Left ventricle myocardium superior (tissue), 1 donor: ENCODE measurements at regions not wholly inside any gene's neighbourhood (a gene's known extent, or its start where the extent isn't known, plus 50 kb on each side); places are given as distances from the start of the nearest gene placed in this dataset.
A peak's percentile ranks its signal among the peaks of the same experiment; 100 is the strongest.
"Not testable (repeated sequence)": the region's sequence is repeated elsewhere in the genome, so short reads cannot be mapped to it uniquely, and the experiment has no call there.

Source experiments
- ATAC-seq: fragments of 200-7000 bp; cut with Tn5 transposase; one replicate; pipeline ENCODE4 v1.9.1; 2020; ENCODE audit warnings: mild to moderate bottlenecking, moderate library complexity
- DNase-seq: peaks from one replicate; pipeline ENCODE4 v3.0.0-alpha.2; 2020
- intact Hi-C: fragments of 100-400 bp; cut with micrococcal nuclease; formaldehyde crosslinking; loops from one replicate; pipeline ENCODE4 v1.11.0; 2022
- donor health status: DM: no; HTN: yes; CAD: no; lungs with severe emphysema.

DNA sequence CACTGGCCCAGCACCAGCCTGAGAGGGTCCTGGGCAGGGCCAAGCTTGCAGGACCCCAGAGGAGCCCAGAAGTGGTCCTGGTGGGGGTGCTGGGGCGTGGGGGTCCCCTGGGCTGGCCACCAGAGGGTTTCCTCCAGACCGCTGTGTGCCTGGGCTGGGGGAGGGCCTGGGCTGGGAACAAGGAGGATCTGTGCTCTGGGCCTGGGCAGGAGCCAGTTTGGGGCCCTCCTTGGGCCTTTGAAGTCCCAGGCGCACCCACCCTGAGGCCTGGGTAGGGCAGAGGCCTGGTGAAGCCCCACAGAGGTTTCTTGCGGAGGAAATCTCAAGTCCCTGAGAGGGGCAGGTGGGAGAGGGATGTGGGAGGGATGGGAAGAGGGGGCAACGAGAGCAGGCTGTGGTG, 63.4 kb upstream of the GPC1 start:
- no peak for ATAC-seq
- DNase-seq: no peak
- intact Hi-C loops: no loop called here

DNA sequence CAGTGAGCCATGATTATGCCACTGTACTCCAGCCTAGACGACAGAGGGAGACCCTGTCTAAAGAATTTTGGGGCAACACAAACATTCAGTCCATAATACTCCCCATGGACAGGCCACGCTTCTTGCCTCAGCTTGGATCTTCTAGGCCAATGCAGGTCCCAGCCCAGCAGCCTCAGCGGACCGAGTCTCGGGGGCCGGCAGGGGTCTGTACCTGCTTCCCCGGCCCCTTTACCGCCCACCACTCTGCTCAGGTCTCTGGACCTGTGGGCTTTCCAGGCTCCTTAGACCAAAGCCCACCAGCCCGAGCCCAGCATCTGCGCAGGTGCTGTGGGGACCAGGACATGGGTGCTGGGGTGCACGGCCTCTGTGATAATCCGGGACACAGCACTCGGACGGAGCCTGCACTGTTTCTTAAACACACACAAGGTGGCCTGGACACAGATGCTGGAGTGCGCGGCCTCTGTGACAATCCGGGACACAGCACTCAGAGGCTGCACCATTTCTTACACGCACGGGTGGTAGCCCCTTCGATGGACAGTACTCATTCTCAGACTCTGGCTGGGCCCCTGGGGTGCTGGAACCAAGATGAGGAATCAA, 62.1 kb upstream of the GPC1 start:
- ATAC-seq: no peak
- intact Hi-C loops: no loop called here
- DNase-seq: no peak

DNA sequence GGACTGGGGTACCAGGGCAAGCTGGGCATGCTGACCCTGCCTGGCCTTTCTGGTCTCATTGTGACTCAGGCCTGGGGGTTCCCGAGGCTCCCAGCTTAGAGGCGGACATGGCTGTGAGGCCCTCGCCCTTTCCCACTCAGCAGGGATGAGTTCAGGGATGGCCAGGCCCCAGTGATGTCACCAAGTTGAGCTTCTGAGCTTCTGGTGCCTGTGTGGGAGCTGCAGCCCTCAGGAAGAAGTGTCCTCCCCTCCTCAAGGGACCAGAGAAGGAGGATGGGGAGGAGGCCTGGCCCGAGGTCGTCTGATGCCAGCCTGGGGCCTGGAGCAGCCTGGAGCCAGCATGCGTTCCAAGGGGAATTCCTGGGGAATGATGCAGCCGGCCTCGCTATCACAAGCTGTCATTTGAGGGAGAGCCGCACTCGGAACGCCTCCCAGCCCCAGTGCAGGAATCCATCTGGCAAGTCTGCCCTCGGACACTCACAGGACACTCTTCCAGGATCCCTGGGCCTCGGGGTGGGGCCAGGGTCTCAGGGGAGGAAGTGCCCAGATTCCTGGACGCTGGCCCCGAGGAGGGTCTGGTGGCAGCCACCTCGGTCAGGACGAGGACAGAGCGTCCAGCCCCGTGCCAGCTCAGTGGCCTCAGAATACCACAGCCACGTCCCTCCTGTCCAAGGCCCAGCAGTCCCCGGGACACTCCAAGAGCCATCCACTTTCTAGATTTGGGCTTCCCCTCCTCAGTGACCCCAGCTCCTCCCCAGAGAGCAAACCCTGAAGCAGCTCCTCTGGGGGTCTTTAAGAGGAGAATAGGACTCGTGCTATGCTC, 61.2 kb upstream of the GPC1 start:
- intact Hi-C loops: no loop called here
- ATAC-seq (peak; percentile 72), DNase-seq (peak; percentile 83)

DNA sequence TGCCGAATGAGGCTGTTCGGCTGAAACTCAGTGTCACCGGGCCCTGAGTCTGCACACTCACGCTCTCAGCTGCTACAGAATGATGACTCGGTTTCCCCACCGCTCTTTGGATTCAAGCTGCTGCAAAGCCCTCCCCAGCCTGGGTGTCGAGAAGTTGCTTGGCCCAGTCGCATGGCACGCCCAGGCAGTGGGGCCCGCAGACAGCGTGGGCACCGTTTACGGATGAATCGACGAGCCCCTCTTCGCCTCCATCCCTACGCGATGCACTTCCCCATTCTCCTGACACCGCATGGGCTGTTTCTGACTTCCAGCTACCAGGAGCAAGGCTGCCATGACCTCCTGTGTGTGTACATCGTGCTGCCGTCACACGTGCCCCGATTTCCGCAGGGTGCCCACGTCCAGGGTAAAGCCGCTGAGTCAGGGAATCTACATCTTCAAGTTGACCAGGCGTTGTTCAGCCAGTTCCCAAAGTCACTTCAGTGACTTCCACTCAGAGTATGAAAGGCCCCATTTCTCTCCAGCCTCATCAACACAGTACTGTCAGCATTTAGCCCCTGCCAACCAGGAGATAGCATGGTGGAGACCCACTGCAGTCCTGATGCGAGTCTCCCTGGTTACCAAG, 60.3 kb upstream of the GPC1 start:
- DNase-seq: no peak
- intact Hi-C loops: no loop called here
- no peak for ATAC-seq

DNA sequence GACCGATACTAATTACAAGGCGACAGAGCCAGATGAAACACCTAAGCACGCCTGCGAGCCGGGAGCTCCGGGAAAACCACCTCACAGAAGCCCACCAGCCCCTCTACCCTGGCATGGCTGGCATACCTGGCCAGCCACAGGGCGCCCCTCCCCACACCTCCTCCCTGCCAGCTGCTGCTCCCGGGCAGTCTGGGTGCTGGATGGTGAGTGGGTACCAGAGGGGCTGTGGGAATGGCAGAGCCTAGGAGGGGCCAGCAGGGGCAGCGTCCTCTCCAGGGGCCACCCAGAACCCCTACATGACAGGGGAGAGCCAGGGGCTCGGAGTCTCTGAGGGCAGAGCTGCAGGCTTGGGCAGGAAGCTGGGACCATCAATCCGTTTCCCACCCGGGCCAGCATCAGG, 58.7 kb upstream of the GPC1 start:
- ATAC-seq (no peak), DNase-seq (no peak)
- intact Hi-C loops: no loop called here

DNA sequence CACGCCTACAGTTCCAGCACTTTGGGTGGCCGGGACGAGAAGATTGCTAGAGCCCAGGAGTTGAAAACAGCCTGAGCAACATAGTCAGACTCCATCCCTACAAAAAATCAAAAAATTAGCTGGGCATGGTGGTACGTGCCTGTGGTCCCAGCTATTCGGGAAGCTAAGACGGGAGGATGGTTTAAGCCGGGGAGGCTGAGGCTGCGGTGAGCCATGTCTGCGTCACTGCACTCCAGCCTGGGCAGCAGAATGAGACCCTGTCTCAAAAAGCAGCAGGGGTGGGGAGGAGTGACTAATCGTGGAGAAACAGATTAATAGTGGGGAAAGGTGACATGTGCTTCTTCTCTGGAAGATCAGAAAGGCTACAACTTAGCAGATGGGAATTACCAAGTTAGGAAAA, 58.1 kb upstream of the GPC1 start:
- ATAC-seq (no peak), DNase-seq (no peak)
- intact Hi-C loops: no loop called here

DNA sequence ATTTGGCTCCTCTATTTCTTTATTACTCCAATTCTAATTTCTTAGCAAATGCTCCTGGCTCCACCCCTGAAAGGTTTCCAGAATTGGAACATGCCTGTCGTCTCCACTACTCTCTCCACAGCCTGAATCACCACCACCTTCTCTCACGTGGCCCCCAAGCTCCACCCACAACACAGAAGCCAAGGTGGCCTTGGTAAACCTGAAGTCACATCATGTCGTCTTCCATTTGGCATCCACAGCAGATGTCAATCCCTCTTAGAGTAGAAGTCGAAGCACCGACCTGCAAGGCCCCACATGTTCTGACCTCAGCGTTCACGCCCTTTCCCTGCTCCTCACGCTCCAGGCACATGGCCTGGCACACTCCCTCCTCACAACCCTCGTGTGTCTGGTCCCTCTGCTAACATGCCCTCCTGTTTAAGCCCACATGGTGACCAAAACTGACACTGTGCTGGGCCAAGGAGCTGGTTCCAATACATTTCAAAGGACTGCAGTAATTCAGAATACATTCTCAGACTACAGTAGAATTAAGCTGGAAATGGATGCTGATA, 56.3 kb upstream of the GPC1 start:
- intact Hi-C loops: no loop called here
- no peak for ATAC-seq
- DNase-seq: no peak

DNA sequence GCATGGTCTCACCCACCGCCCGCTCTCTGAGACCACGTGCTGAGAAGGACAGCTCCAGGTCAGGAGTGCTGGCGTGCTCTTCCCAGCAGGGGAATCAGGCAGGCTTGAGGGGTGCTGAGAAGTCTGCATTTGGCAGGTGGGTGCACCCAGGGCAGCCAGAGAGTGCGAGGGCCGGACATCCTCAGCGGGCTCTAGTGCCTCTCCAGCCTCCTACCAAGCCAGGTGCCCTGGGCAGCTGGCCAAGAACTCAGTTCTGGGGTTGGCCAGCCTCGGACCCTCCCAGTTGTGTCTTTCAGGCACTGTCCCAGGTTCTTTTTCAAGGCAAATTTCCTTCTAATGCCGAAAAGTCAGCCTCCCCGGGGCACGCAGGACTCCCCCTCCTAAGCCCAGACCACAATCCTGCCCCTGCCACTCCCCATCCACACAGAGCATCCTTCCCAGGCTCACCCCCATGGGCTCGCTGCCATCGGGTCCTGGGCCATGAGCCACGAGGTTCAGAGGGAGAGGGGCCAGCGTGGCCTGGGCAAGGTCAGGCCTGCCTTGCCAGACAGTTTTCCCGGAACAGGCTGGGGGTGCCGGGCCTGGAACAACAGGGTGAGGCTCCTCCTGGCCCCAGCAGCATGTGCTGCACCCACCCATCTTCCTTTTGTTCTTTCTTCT, 52.2 kb upstream of the GPC1 start:
- ATAC-seq (peak; percentile 46), DNase-seq (peak; percentile 34)
- intact Hi-C loops: no loop called here

DNA sequence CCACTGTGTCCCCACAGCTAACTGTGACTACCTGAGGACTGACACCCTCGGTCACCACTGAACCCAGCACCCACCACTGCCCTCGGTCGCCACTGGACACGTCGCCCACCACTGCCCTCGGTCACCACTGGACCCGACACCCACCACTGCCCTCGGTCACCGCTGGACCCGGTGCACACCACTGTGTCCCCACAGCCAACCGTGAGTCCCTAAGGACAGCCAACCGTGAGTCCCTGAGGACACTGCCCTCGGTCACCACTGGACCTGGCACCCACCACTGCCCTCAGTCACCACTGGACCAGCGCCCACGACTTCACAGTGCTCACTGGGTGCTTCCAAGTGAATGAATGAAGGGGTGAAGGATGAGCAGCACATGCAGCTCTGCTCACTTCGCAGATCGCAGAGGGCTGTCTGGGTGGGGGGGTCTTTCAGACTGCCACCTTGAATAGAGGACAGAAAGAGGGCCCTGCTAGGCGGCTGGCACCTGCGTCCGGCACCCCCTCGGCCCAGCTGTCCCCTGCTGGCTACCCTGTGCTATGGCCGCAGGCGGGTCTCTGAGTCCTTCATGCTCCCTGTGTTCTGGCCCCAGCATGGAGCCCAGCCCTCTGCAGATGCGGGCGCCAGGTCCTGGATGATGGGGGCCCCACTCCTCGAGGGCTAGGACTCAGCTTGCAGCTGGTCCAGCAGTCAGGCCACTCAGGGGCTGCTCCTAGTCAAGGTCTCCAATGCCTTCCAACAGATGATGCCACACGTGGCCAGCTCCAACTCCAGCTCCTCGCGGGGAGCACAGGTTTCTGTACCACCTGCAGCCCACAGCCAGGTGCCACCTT, 51.4 kb upstream of the GPC1 start:
- ATAC-seq (no peak), DNase-seq (peak; percentile 25)
- intact Hi-C loops: no loop called here

DNA sequence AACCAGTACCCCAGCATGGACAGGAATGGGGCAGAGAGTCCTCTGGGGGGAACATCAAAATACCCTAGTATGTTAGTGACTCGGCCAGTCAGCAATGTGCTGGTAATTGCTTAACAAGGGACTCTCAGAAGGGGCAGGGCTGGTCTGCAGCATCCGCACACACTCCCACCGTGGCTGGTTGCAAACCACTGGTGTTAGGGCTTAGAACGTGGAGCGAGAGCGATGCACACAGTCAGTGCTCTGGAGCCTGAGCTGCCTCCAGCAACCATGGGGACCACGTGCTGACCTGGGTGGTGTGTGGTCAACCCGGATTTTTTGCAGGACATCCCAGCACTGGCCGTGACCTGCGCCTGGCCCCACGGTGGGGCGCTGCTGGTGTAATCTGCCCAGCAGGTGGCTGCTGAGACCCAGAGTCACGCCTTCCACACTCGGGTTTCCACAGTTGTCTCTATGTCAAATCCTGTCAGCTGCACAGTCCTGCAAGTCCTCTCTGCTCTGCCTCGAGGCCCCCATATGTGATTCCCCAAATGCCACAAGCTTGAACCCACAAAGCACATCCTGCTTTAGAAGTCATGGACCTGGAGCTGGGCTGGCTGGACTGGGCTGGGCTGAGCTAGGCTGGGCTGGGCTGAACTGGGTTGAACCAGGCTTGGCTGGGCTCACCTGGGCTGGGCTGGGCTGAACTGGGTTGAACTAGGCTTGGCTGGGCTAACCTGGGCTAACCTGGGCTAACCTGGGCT, 50.6 kb upstream of the GPC1 start:
- intact Hi-C loops: no loop called here
- ATAC-seq (no peak), DNase-seq (peak; percentile 12)

DNA sequence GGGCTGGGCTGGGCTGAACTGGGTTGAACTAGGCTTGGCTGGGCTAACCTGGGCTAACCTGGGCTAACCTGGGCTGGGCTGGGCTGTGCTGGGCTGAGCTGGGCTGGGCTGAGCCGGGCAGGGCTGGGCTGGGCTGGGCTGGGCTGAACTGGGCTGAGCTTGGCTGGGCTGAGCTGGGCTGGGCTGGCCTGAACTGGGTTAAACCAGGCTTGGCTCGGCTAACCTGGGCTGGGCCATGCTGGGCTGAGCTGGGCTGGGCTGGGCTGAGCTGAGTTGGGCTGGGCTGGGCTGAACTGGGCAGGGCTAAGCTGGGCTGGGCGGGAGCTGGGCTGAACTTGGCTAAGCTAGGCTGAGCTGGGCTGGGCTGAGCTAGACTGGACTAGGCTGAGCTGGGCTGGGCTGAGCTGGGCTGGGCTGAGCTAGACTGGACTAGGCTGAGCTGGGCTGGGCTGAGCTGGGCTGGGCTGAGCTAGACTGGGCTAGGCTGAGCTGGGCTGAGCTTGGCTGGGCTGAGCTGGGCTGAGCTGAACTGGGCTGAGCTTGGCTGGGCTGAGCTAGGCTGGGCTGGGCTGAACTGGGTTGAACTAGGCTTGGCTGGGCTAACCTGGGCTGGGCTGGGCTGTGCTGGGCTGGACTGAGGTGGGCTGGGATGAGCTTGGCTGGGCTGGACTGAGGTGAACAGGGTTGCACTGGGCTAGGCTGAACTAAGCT, 49.9 kb upstream of the GPC1 start:
- intact Hi-C loops, ATAC-seq: not testable (repeated sequence)
- peak; percentile 19 for DNase-seq
